B cell (primary cell): ENCODE measurements at regions not wholly inside any gene's neighbourhood (a gene's known extent, or its start where the extent isn't known, plus 50 kb on each side); places are given as distances from the start of the nearest gene placed in this dataset.

ENCODE experiments used
- ATAC-seq: fragments of 200-7000 bp; cut with Tn5 transposase; one replicate; pipeline ENCODE4 v1.10.0; 2021; ENCODE audit warnings: low read depth, mild to moderate bottlenecking, moderate number of reproducible peaks, moderate library complexity
- CTCF ChIA-PET: fragments of 350-600 bp; sonication (Branson Sonifier 250); formaldehyde crosslinking; loops from one replicate; lab custom pipeline; 2021; ENCODE audit warnings: antibody characterized with exemption, inconsistent platforms; lab: Charles Lee
- POLR2A ChIA-PET: fragments of 350-600 bp; sonication (Branson Sonifier 250); formaldehyde crosslinking; loops from one replicate; lab custom pipeline; 2021; ENCODE audit warnings: antibody characterized with exemption; lab: Charles Lee
- DNase-seq: peaks from one replicate; pipeline ENCODE4 v3.0.0; 2013
- H2AFZ ChIP-seq: 2 replicates; pipeline ENCODE4 v1.6.1; 2012; ENCODE audit warnings: mild to moderate bottlenecking, low read depth, low read length; ENCODE audit not compliant: insufficient read depth, poor library complexity, severe bottlenecking
- H3K27ac ChIP-seq, 2 donors: 1 replicate in 1 of 2; 2 replicates in 1 of 2; pipeline ENCODE4 v1.5.1; 2012 to 2013; ENCODE audit warnings: low read length in 2 of 2, mild to moderate bottlenecking in 2 of 2, moderate library complexity in 1 of 2
- H3K27me3 ChIP-seq, 4 experiments: fragments of 200-600 bp in 1 of 4; sonication (generic) in 1 of 4; replicated peaks in 1 of 4; 1 replicate in 2 of 4; 2 replicates in 2 of 4; pipeline versions ENCODE4 v1.6.1 to v1.7.0; 2013 to 2016; ENCODE audit warnings: low read length in 3 of 4, mild to moderate bottlenecking in 2 of 4, mixed read lengths in 1 of 4, moderate library complexity in 1 of 4; ENCODE audit not compliant: insufficient read depth in 4 of 4, control insufficient read depth in 3 of 4; ENCODE audit errors: control extremely low read depth in 1 of 4
- H3K36me3 ChIP-seq, 2 experiments: replicated peaks in 1 of 2; 1 replicate in 1 of 2; 2 replicates in 1 of 2; pipeline versions ENCODE4 v1.6.1 to v1.7.1; 2013; ENCODE audit warnings: low read length in 1 of 2; ENCODE audit not compliant: insufficient read depth in 2 of 2, control insufficient read depth in 1 of 2; ENCODE audit errors: control extremely low read depth in 1 of 2, extremely low read depth in 1 of 2
- H3K4me1 ChIP-seq, 2 donors: fragments of 200-600 bp in 1 of 2; sonication (generic) in 1 of 2; 1 replicate in 1 of 2; 2 replicates in 1 of 2; pipeline versions ENCODE4 v1.5.1 to v1.6.1; 2013 to 2017; ENCODE audit warnings: low read length in 2 of 2; ENCODE audit not compliant: control insufficient read depth in 2 of 2, insufficient read depth in 2 of 2
- H3K4me2 ChIP-seq: replicated peaks from 2 replicates; pipeline ENCODE3; 2012; ENCODE audit warnings: mild to moderate bottlenecking, low read depth, low read length; ENCODE audit not compliant: poor library complexity, severe bottlenecking
- H3K4me3 ChIP-seq, 5 experiments: fragments of 200-600 bp in 1 of 5; sonication (generic) in 1 of 5; 1 replicate in 3 of 5; 2 replicates in 2 of 5; pipeline versions ENCODE4 v1.5.1 to v1.7.0; 2011 to 2016; ENCODE audit warnings: low read length in 4 of 5, mild to moderate bottlenecking in 4 of 5, low read depth in 2 of 5, control low read depth in 1 of 5, moderate library complexity in 1 of 5; ENCODE audit not compliant: insufficient read depth in 1 of 5; ENCODE audit errors: control extremely low read depth in 1 of 5, extremely low read depth in 1 of 5
- H3K79me2 ChIP-seq: fragments of 200-600 bp; sonication (generic); one replicate; pipeline ENCODE4 v1.6.0; 2016; ENCODE audit warnings: low read length; ENCODE audit not compliant: control insufficient read depth, insufficient read depth
- H3K9ac ChIP-seq: fragments of 200-600 bp; sonication (generic); 2 replicates; pipeline ENCODE4 v1.6.1; 2017; ENCODE audit warnings: mild to moderate bottlenecking, low read length, moderate library complexity
- H3K9me3 ChIP-seq, 3 donors: one replicate each; pipeline versions ENCODE4 v1.6.1 to v1.7.1; 2013; ENCODE audit warnings: low read length in 2 of 3; ENCODE audit not compliant: control insufficient read depth in 2 of 3, insufficient read depth in 1 of 3; ENCODE audit errors: control extremely low read depth in 1 of 3
- H4K20me1 ChIP-seq: 2 replicates; pipeline ENCODE4 v1.6.0; 2012; ENCODE audit warnings: mild to moderate bottlenecking, low read length; ENCODE audit not compliant: insufficient read depth, control insufficient read depth, poor library complexity, severe bottlenecking
- H3K27ac Mint-ChIP-seq: one replicate; pipeline ENCODE4 v1.8.0; 2021; ENCODE audit warnings: mixed read lengths
- H3K27me3 Mint-ChIP-seq: one replicate; pipeline ENCODE4 v1.8.0; 2021; ENCODE audit warnings: mixed read lengths
- H3K4me1 Mint-ChIP-seq: one replicate; pipeline ENCODE4 v1.8.0; 2021; ENCODE audit warnings: mixed read lengths
- H3K4me3 Mint-ChIP-seq: one replicate; pipeline ENCODE4 v1.8.0; 2021; ENCODE audit warnings: mixed read lengths
- H3K9me3 Mint-ChIP-seq: one replicate; pipeline ENCODE4 v1.8.0; 2022; ENCODE audit warnings: mixed read lengths; ENCODE audit not compliant: insufficient read depth
- CTCF ChIP-seq: fragments of 200-600 bp; IDR thresholded peaks from one replicate; pipeline ENCODE4 v1.8.0; 2022; ENCODE audit warnings: antibody characterized with exemption, mild to moderate bottlenecking
- EZH2 ChIP-seq: IDR thresholded peaks from 2 replicates; pipeline ENCODE4 v1.6.1; 2012; ENCODE audit warnings: borderline replicate concordance, low read depth, mild to moderate bottlenecking, moderate library complexity, low read length; ENCODE audit not compliant: insufficient read depth, poor library complexity, severe bottlenecking
- WGBS: methylation state at CpG from one replicate; pipeline ENCODE4 v1.1.5; 2013; ENCODE audit warnings: missing lambda C conversion rate; ENCODE audit not compliant: insufficient coverage; 5-methylcytosine and 5-hydroxymethylcytosine counted together
- intact Hi-C: fragments of 100-400 bp; cut with micrococcal nuclease; formaldehyde crosslinking; loops from one replicate; pipeline ENCODE4 v1.10.0; 2022

GRCh38 chr13:77431449-77431848 lies 104.1 kb upstream of the SCEL start:
- no peaks in the 10 kb centered on the region for H3K27me3 Mint-ChIP-seq
- Histone ChIP-seq H3K27ac (no peak overlapping the region), H3K9ac (no peak overlapping the region), H3K4me2 (no peak overlapping the region), H3K4me1 (peaks cover 15 to 21% of the 10 kb centered on the region in 2 donors), H3K27me3 (no peaks in the 10 kb centered on the region), H2AFZ (no peak overlapping the region), H3K36me3 (no peaks in the 10 kb centered on the region), H4K20me1 (no peaks in the 10 kb centered on the region), H3K79me2 (no peaks in the 10 kb centered on the region), H3K4me3 (no peak overlapping the region), H3K9me3 (no peaks in the 10 kb centered on the region)
- TF ChIP-seq CTCF (no peak), EZH2 (no peak)
- CTCF ChIA-PET = no interaction called here
- H3K4me3 Mint-ChIP-seq = no peak overlapping the region
- intact Hi-C loops = no loop called here
- H3K4me1 Mint-ChIP-seq = peaks cover 32% of the 10 kb centered on the region
- no peak overlapping the region for H3K27ac Mint-ChIP-seq
- H3K9me3 Mint-ChIP-seq = no peaks in the 10 kb centered on the region
- DNase-seq (no peak), ATAC-seq (no peak)
- POLR2A ChIA-PET = interaction anchor here (0.6 to 1.1 kb wide), 2 partner anchors 101 to 440 kb away, joined by 3 to 6 read pairs; partner anchors contain the start of gene CLN5

GRCh38 chr13:77430377-77430951 lies 103.6 kb upstream of the MYCBP2 start:
- Histone ChIP-seq H3K36me3 (no peaks in the 10 kb centered on the region), H3K4me1 (peaks cover 15 to 21% of the 10 kb centered on the region in 2 donors), H3K9ac (no peak overlapping the region), H3K4me3 (no peak overlapping the region), H3K27ac (peak overlapping the region in 1 of 2 donors; percentile 21), H3K27me3 (no peaks in the 10 kb centered on the region), H3K79me2 (no peaks in the 10 kb centered on the region), H4K20me1 (no peaks in the 10 kb centered on the region), H2AFZ (no peak overlapping the region), H3K4me2 (no peak overlapping the region), H3K9me3 (no peaks in the 10 kb centered on the region)
- Mint-ChIP-seq H3K27me3 (no peaks in the 10 kb centered on the region), H3K9me3 (no peaks in the 10 kb centered on the region), H3K4me3 (no peak overlapping the region), H3K4me1 (peaks cover 32% of the 10 kb centered on the region), H3K27ac (peak overlapping the region; percentile 44)
- ATAC-seq (no peak), DNase-seq (no peak)
- ChIA-PET POLR2A (interaction anchor here (0.9 kb wide), 1 partner anchor 100 kb away, joined by 5 read pairs; no protein-coding TSS in a partner anchor), CTCF (interaction anchor here (0.9 to 1.0 kb wide), 2 partner anchors 17 to 101 kb away, joined by 3 to 5 read pairs; no protein-coding TSS in a partner anchor)
- 80% methylated on average over 1 of the region's 2 CpGs for WGBS
- no peak for TF ChIP-seq CTCF
- no peak for TF ChIP-seq EZH2
- intact Hi-C loops = no loop called here
